Endodermal cell (in vitro differentiated cells): ENCODE measurements at regions not wholly inside any gene's neighbourhood (a gene's known extent, or its start where the extent isn't known, plus 50 kb on each side); places are given as distances from the start of the nearest gene placed in this dataset.

Experiments used
- DNase-seq: peaks from one replicate; pipeline ENCODE4 v3.0.0-alpha.2; 2017
- H3K27ac ChIP-seq: 2 replicates; pipeline ENCODE4 v1.5.1; 2013; ENCODE audit warnings: mild to moderate bottlenecking, low read depth, low read length, moderate library complexity
- H3K27me3 ChIP-seq: 2 replicates; pipeline ENCODE4 v1.6.1; 2013; ENCODE audit warnings: mild to moderate bottlenecking, low read length, moderate library complexity; ENCODE audit not compliant: insufficient read depth, control insufficient read depth, poor library complexity, severe bottlenecking
- H3K36me3 ChIP-seq: 2 replicates; pipeline ENCODE4 v1.7.0; 2013; ENCODE audit warnings: mild to moderate bottlenecking, low read length, moderate library complexity; ENCODE audit not compliant: control insufficient read depth, insufficient read depth
- H3K4me1 ChIP-seq: one replicate; pipeline ENCODE4 v1.7.0; 2013; ENCODE audit warnings: low read length; ENCODE audit not compliant: control insufficient read depth, insufficient read depth
- H3K4me3 ChIP-seq: 2 replicates; pipeline ENCODE4 v1.5.1; 2013; ENCODE audit warnings: mild to moderate bottlenecking, low read length, moderate library complexity
- H3K9ac ChIP-seq: 2 replicates; pipeline ENCODE4 v1.6.1; 2013; ENCODE audit warnings: mild to moderate bottlenecking, low read length, moderate library complexity; ENCODE audit not compliant: poor library complexity, severe bottlenecking; ENCODE audit errors: extremely low read depth
- H3K9me3 ChIP-seq: 2 replicates; pipeline ENCODE4 v1.6.1; 2013; ENCODE audit warnings: mild to moderate bottlenecking, low read length, moderate library complexity; ENCODE audit not compliant: control insufficient read depth
- H3K27ac Mint-ChIP-seq: 2 replicates; pipeline ENCODE4 v1.8.0; 2020; ENCODE audit warnings: mixed read lengths
- H3K27me3 Mint-ChIP-seq: 2 replicates; pipeline ENCODE4 v1.8.0; 2021; ENCODE audit warnings: mild to moderate bottlenecking, mixed read lengths; ENCODE audit not compliant: insufficient read depth
- H3K36me3 Mint-ChIP-seq: 2 replicates; pipeline ENCODE4 v1.8.0; 2020; ENCODE audit warnings: low read depth, mixed read lengths
- H3K4me1 Mint-ChIP-seq: 2 replicates; pipeline ENCODE4 v1.8.0; 2020; ENCODE audit warnings: mixed read lengths
- H3K4me3 Mint-ChIP-seq: 2 replicates; pipeline ENCODE4 v1.8.0; 2020; ENCODE audit warnings: mild to moderate bottlenecking, moderate library complexity, mixed read lengths
- H3K9me3 Mint-ChIP-seq: 2 replicates; pipeline ENCODE4 v1.8.0; 2020; ENCODE audit warnings: mild to moderate bottlenecking, mixed read lengths
- WGBS, 2 experiments: methylation state at CpG; one replicate each; pipeline versions ENCODE4 v1.1.5 to v1.1.7; 2013; ENCODE audit warnings: missing lambda C conversion rate in 2 of 2, mixed read lengths in 1 of 2; ENCODE audit not compliant: insufficient coverage in 1 of 2, insufficient read length in 1 of 2; 5-methylcytosine and 5-hydroxymethylcytosine counted together
- TF ChIP-seq, protein P1 (sequence below): fragments of 200-600 bp; sonication (generic); conservative IDR thresholded peaks from 2 replicates; pipeline ENCODE4 v1.5.0; 2021; ENCODE audit warnings: antibody characterized with exemption, mild to moderate bottlenecking

DNA sequence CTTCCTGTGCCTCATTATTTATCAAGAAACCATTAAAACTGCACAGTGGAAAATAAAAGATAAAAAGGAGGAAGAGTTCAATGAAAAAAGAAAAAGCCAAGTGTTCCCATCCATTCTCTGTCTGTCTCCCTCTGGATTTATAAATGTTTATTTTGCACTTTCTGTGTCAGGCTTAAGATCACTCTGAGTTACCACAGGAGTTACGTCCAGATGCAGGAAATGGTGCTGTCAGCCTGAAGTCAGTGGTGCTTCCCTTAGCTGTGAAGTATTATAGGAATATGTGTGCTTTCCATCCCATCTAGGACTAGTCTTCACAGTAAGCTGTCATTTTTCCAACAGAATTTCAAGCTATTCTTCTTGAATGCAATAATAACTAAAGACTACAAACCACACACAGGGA, 420.2 kb downstream of the KCTD12 start:
- Histone ChIP-seq H3K27ac (no peak overlapping the region), H3K4me1 (no peaks in the 10 kb centered on the region), H3K27me3 (no peaks in the 10 kb centered on the region), H3K9ac (no peak overlapping the region), H3K4me3 (no peak overlapping the region), H3K9me3 (no peaks in the 10 kb centered on the region), H3K36me3 (no peaks in the 10 kb centered on the region)
- H3K36me3 Mint-ChIP-seq, result no peaks in the 10 kb centered on the region
- no peaks in the 10 kb centered on the region for H3K27me3 Mint-ChIP-seq
- no peaks in the 10 kb centered on the region for H3K9me3 Mint-ChIP-seq
- TF ChIP-seq, protein P1, sequence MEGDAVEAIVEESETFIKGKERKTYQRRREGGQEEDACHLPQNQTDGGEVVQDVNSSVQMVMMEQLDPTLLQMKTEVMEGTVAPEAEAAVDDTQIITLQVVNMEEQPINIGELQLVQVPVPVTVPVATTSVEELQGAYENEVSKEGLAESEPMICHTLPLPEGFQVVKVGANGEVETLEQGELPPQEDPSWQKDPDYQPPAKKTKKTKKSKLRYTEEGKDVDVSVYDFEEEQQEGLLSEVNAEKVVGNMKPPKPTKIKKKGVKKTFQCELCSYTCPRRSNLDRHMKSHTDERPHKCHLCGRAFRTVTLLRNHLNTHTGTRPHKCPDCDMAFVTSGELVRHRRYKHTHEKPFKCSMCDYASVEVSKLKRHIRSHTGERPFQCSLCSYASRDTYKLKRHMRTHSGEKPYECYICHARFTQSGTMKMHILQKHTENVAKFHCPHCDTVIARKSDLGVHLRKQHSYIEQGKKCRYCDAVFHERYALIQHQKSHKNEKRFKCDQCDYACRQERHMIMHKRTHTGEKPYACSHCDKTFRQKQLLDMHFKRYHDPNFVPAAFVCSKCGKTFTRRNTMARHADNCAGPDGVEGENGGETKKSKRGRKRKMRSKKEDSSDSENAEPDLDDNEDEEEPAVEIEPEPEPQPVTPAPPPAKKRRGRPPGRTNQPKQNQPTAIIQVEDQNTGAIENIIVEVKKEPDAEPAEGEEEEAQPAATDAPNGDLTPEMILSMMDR, result no peak
- H3K4me3 Mint-ChIP-seq, result no peak overlapping the region
- no peaks in the 10 kb centered on the region for H3K4me1 Mint-ChIP-seq
- no peak overlapping the region for H3K27ac Mint-ChIP-seq
- DNase-seq, result no peak
- WGBS, 2 experiments, result 96% methylated on average over 1 of the region's 1 CpG; no CpG with 5 or more reads in 1 of the 2 experiments

DNA sequence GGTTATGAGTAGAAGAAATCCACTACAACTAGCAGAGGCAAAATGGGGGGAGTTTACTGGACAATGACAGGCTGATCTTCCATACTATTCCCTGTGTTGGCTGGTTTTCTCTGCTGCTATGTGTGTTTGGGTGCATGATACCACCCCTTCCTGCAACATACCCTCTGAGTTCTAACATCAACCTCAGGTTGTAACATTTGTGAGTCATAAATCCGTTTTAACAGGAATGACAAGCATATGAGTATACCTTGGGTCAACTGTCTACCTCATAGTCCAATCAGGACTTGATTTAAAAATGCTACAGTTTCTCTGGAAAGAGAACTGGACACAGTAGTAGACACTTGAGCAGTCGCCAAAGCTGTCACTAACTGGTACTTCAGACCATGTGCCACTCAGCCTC, 422.9 kb downstream of the KCTD12 start:
- Histone ChIP-seq H3K36me3 (no peaks in the 10 kb centered on the region), H3K27ac (no peak overlapping the region), H3K4me3 (no peak overlapping the region), H3K27me3 (no peaks in the 10 kb centered on the region), H3K4me1 (no peaks in the 10 kb centered on the region), H3K9ac (no peak overlapping the region), H3K9me3 (no peaks in the 10 kb centered on the region)
- WGBS, 2 experiments, result 88 to 90% methylated on average over 1 to 2 of the region's 2 CpGs
- no peak overlapping the region for H3K4me3 Mint-ChIP-seq
- no peaks in the 10 kb centered on the region for H3K36me3 Mint-ChIP-seq
- H3K9me3 Mint-ChIP-seq, result no peaks in the 10 kb centered on the region
- no peak for DNase-seq
- TF ChIP-seq, protein P1, result no peak
- H3K4me1 Mint-ChIP-seq, result no peaks in the 10 kb centered on the region
- no peak overlapping the region for H3K27ac Mint-ChIP-seq
- no peaks in the 10 kb centered on the region for H3K27me3 Mint-ChIP-seq

DNA sequence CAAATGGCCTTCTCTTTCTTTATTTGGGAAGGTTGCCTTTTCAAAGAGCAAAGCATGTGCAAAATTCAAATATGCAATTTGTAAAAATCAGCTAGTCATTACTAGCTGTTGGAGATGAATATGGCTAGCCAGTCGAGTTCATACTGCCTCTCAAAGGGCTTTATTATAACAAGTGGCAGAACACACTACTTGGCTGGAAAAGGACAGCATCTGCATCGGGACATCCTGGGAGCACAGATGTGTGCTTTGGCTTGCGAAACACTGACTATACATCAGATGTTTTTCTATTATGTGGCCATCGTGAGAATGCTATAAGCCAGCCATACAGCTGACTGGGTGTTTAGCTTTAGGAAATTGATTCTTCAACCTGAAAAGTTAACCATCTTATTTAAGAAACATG, 424.2 kb downstream of the KCTD12 start:
- H3K9me3 Mint-ChIP-seq, result no peaks in the 10 kb centered on the region
- Histone ChIP-seq H3K4me3 (no peak overlapping the region), H3K27ac (no peak overlapping the region), H3K27me3 (no peaks in the 10 kb centered on the region), H3K9ac (no peak overlapping the region), H3K9me3 (no peaks in the 10 kb centered on the region), H3K36me3 (no peaks in the 10 kb centered on the region), H3K4me1 (no peaks in the 10 kb centered on the region)
- H3K4me1 Mint-ChIP-seq, result no peaks in the 10 kb centered on the region
- H3K4me3 Mint-ChIP-seq, result no peak overlapping the region
- TF ChIP-seq, protein P1, result no peak
- DNase-seq, result no peak
- 90 to 97% methylated on average over 2 to 4 of the region's 4 CpGs for WGBS, 2 experiments
- no peaks in the 10 kb centered on the region for H3K36me3 Mint-ChIP-seq
- no peaks in the 10 kb centered on the region for H3K27me3 Mint-ChIP-seq
- no peak overlapping the region for H3K27ac Mint-ChIP-seq
